RWPE1 (cell line): ENCODE measurements at regions not wholly inside any gene's neighbourhood (a gene's known extent, or its start where the extent isn't known, plus 50 kb on each side); places are given as distances from the start of the nearest gene placed in this dataset.

ENCODE experiments used
- CTCF ChIA-PET: fragments of 350-600 bp; sonication (Branson Sonifier 250); formaldehyde crosslinking; extraction: SDS; loops from one replicate; lab custom pipeline; 2021; lab: Yijun Ruan, JAX
- POLR2A ChIA-PET: fragments of 400-600 bp; formaldehyde crosslinking; extraction: SDS; loops from one replicate; lab custom pipeline; 2020; ENCODE audit warnings: antibody characterized with exemption; ENCODE audit not compliant: low non-redundant PET; lab: Yijun Ruan, JAX
- DNase-seq: peaks from one replicate; pipeline ENCODE4 v3.0.0; 2012; ENCODE audit warnings: low spot score
- H3K27ac ChIP-seq: fragments of 450-650 bp; 2 replicates; pipeline ENCODE4 v1.5.1; 2017
- TF ChIP-seq, protein P1 (sequence below): fragments of 450-650 bp; conservative IDR thresholded peaks from 2 replicates; pipeline ENCODE4 v1.5.1; 2017; ENCODE audit warnings: low read depth, mild to moderate bottlenecking

DNA sequence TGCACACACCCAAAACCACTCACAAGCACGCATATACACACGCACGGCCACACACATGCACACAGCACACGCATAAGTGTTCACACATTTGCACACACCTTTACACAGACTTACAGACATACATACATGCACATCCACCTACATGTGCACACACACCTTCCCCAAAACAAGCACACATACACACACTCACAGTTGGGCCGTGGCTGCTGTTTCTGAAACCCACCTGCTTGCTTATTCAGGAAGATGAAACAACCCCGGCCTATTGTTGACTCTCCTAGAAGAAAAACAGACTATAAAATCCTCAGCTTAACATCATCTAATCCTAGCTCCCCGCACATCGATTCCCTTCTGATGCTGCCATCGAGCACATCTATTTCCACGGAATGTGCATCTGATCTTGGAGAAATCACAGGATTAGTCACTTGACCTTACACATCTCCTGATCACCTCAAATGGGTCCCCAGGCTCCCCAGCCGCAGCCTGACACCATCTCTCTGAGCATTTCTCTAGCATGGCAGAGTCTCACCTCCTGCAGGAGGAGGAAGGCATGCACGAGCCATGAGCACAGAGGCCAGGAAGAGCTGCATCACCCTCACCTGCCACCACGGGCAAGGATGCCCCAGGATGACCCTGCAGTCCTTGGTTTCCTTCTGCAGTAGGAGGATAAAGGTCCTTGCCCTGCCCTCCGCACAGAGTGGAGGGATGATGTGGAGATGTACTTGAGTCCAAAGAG lies 105.8 kb upstream of the CDH5 start:
- no peak overlapping the region for H3K27ac ChIP-seq
- no peak for DNase-seq
- CTCF ChIA-PET, result interaction anchor here (1.6 kb wide), 1 partner anchor 10 kb away, joined by 7 read pairs; no protein-coding TSS in a partner anchor
- TF ChIP-seq, protein P1, sequence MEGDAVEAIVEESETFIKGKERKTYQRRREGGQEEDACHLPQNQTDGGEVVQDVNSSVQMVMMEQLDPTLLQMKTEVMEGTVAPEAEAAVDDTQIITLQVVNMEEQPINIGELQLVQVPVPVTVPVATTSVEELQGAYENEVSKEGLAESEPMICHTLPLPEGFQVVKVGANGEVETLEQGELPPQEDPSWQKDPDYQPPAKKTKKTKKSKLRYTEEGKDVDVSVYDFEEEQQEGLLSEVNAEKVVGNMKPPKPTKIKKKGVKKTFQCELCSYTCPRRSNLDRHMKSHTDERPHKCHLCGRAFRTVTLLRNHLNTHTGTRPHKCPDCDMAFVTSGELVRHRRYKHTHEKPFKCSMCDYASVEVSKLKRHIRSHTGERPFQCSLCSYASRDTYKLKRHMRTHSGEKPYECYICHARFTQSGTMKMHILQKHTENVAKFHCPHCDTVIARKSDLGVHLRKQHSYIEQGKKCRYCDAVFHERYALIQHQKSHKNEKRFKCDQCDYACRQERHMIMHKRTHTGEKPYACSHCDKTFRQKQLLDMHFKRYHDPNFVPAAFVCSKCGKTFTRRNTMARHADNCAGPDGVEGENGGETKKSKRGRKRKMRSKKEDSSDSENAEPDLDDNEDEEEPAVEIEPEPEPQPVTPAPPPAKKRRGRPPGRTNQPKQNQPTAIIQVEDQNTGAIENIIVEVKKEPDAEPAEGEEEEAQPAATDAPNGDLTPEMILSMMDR, result no peak
- POLR2A ChIA-PET, result no interaction called here

DNA sequence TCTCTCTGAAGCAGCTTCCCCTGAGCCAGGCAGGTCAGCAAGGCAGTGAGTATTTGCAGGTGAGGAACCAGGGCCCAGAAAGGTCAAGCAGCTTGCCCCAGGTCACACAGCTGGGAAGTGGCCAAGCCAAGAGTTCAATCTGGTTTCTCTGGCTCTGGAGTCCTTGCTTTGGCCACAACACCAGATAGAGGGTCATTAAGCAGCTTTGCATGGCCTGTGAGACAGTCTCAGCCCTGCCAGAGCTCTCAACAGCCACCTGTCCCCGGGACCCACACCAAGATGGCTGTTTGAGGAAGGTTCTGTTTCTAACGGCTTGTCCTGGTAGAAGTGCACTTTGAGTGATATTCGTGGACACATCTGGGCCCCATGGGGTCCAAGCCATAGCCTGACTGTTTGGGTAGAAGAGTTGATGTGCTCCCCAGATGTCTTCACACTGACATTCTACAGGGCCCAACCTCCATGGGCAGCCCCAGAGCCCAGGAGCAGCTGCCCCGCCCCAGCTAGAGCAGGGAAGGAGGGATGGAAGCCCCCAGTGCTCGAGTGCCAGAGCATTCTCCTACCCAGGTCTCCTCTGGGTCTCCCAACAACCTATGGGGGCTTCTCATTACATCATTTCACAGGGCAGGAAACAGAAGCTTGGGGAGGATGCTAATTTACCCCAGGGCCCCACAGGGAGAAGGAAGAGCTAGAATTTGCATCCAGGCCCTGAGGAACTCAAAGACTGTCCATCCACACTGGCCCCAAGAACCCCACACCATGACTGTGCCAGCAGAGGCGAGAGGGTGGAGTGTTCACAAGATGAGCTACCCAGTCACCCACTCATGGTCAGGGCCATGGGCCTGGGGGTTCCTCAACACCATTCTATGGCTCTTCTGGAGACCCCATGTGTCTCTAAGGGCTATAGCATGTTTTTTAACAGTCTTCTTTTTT lies 107.3 kb upstream of the CDH5 start:
- no peak overlapping the region for H3K27ac ChIP-seq
- TF ChIP-seq, protein P1, result no peak
- DNase-seq, result no peak
- ChIA-PET CTCF (interaction anchor here (0.6 kb wide), 1 partner anchor 86 kb away, joined by 4 read pairs; no protein-coding TSS in a partner anchor), POLR2A (no interaction called here)

DNA sequence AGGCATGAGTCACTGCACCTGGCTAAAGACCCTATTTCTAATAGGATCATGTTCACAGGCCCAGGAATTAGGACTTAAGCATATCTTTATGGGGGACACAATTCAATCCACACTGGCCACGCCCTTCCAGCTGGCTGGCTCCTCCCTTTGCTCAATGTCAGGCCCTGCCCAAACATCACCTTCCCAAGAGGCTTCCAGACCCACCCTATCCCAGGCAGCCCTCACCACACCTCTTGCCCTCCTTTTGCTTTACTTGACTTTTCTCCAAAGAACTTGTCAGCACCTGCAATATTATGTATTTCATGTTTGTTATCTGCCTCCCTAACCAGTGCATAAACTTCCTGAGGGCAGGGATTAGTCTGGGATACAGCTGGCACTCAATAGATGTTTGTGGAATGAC lies 109.6 kb upstream of the CDH5 start:
- CTCF ChIA-PET, result interaction anchor here (1.0 kb wide), 1 partner anchor 14 kb away, joined by 3 read pairs; no protein-coding TSS in a partner anchor
- no peak for DNase-seq
- TF ChIP-seq, protein P1, result no peak
- peak overlapping the region; percentile 43 for H3K27ac ChIP-seq
- POLR2A ChIA-PET, result no interaction called here

DNA sequence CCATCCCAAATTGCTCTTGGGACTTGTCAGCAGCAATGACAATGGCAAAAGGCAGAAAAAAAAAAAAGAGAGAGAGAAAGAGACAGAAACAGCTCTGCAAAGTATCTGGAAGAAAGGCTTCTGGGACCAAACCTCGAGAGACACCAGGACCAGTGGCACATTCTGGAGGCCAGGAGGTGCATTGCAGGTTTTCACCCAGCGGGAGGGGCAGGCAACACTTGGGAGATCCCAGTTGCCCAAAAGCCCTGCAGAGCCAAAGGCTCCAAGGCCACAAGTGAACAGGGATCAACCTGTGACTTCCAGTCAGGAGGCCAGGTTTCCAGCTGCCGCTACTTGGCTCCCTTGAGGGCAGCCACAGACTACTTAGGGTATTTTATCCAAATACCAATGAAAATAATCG lies 110.8 kb upstream of the CDH5 start:
- CTCF ChIA-PET, result interaction anchor here (0.7 kb wide), 1 partner anchor 67 kb away, joined by 3 read pairs; no protein-coding TSS in a partner anchor
- DNase-seq, result no peak
- POLR2A ChIA-PET, result no interaction called here
- TF ChIP-seq, protein P1, result no peak
- H3K27ac ChIP-seq, result no peak overlapping the region

DNA sequence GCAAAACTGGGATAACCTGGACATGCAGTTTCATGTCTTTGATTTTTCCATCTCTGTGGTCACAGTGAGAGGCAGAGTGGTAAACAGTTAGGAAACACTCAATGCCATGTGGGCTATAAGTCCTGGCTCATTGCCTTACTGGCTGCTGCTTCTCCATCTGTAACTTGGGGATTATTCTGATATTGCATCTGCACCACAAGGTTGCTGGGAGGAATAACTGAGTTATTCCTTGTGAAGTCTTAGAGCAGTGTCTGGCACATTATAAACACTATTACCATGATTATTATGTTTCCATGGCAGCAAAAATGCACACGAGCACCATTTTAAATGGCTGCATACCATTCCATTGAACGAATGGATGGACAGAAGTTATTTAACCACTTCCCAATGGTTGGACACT lies 111.7 kb upstream of the CDH5 start:
- TF ChIP-seq, protein P1, result no peak
- ChIA-PET CTCF (interaction anchor here (0.7 kb wide), 1 partner anchor 66 kb away, joined by 3 read pairs; no protein-coding TSS in a partner anchor), POLR2A (no interaction called here)
- no peak overlapping the region for H3K27ac ChIP-seq
- DNase-seq, result no peak

DNA sequence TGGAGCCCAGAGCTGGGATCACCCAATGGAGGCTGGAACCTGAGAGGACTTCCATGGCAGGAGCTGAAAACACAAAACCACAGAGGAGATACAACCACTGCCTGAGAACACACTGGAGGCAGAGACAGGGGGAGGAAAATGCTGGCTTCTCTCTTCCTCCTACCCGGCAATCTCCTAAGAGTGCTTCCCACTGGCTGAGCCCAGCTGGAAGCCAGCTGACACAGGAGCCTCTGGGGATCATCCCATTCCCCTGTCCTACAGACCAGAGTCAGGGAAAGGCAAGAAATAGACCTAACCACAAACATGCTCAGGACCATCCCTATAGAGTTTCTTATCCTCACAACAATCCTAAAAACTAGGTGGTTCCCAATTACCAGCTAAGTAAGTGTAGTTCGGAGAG lies 112.4 kb upstream of the CDH5 start:
- TF ChIP-seq, protein P1, result no peak
- no peak for DNase-seq
- POLR2A ChIA-PET, result no interaction called here
- no peak overlapping the region for H3K27ac ChIP-seq
- CTCF ChIA-PET, result no interaction called here
